GM23338 (cell line): ENCODE measurements at regions not wholly inside any gene's neighbourhood (a gene's known extent, or its start where the extent isn't known, plus 50 kb on each side); places are given as distances from the start of the nearest gene placed in this dataset.

ENCODE experiments used
- CREB1 ChIP-seq: fragments of 250-450 bp; sonication (Bioruptor Pico); IDR thresholded peaks from 2 replicates; pipeline ENCODE4 v1.5.0; 2020; ENCODE audit warnings: low read depth, mild to moderate bottlenecking, moderate library complexity
- EZH2phosphoT487 ChIP-seq: fragments of 200-600 bp; sonication (generic); IDR thresholded peaks from one replicate; pipeline ENCODE4 v1.8.1; 2018; ENCODE audit warnings: antibody characterized with exemption; ENCODE audit not compliant: unreplicated experiment
- POLR2AphosphoS5 ChIP-seq: IDR thresholded peaks from 2 replicates; pipeline ENCODE4 v1.6.1; 2016; ENCODE audit warnings: antibody characterized with exemption, low read depth
- TF ChIP-seq, protein P1 (sequence below), 2 experiments: fragments of 200-600 bp in 1 of 2; sonication (generic) in 1 of 2; conservative IDR thresholded peaks; 2 replicates each; pipeline versions ENCODE4 v1.5.1 to v1.6.1; 2016 to 2017; ENCODE audit warnings: antibody characterized with exemption in 2 of 2, low read depth in 2 of 2, mild to moderate bottlenecking in 2 of 2, moderate library complexity in 1 of 2

DNA sequence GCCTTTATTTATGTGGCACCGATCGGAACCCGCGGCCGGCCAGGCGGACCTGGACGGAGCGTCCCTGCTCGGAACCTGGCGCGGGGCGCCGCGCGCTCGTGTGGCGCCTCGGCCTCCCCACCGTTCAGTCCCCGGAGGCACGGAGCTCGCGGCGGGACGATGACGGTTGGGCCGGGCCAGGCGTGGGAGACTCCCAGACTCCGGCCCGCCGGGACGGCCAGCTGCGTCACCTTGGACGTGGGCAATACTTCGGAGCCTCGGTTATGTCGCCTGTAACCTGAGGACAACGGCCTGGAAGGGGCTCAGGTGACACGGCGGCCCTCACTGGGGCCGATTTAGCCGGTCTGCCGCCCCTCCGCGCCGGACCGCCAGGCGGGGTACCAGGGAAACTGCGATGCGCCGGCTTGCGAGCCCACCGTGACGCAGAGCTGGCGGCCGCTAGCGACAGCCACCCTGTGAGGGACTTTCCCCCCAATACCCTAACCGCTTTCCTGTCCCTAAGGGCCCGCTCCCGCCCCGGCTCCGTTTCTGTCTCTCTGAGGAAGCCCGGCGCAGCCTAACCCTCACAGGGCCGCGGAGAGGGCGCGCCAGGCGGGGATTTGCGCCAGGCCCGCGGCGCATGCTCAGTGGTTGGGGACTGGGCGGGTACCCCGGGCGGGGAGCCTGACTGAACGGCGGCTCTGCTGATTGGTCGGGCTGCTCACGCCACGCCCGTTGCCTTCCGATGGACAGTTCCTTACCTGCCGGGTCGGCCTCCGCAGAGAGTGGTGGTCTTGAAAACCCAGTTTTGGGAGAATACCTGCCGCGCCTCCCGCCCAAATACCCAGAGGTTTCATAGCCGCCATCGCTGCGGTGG lies 109.5 kb upstream of the DOCK9 start:
- TF ChIP-seq, protein P1, sequence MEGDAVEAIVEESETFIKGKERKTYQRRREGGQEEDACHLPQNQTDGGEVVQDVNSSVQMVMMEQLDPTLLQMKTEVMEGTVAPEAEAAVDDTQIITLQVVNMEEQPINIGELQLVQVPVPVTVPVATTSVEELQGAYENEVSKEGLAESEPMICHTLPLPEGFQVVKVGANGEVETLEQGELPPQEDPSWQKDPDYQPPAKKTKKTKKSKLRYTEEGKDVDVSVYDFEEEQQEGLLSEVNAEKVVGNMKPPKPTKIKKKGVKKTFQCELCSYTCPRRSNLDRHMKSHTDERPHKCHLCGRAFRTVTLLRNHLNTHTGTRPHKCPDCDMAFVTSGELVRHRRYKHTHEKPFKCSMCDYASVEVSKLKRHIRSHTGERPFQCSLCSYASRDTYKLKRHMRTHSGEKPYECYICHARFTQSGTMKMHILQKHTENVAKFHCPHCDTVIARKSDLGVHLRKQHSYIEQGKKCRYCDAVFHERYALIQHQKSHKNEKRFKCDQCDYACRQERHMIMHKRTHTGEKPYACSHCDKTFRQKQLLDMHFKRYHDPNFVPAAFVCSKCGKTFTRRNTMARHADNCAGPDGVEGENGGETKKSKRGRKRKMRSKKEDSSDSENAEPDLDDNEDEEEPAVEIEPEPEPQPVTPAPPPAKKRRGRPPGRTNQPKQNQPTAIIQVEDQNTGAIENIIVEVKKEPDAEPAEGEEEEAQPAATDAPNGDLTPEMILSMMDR (conservative IDR thresholded peaks at IDR 0.05; ENCODE audit: low read depth in 2 of 2): no peak
- TF ChIP-seq CREB1: peak; percentile 5; the same call in 1 of the 2 replicates
- no peak for TF ChIP-seq EZH2phosphoT487
- TF ChIP-seq POLR2AphosphoS5: peak; percentile 89
